Upper lobe of right lung (tissue), 1 donor: ENCODE measurements at regions not wholly inside any gene's neighbourhood (a gene's known extent, or its start where the extent isn't known, plus 50 kb on each side); places are given as distances from the start of the nearest gene placed in this dataset.

Source experiments
- ATAC-seq: fragments of 200-7000 bp; cut with Tn5 transposase; one replicate; pipeline ENCODE4 v1.9.1; 2020; ENCODE audit warnings: mild to moderate bottlenecking, moderate library complexity
- DNase-seq: peaks from one replicate; pipeline ENCODE4 v3.0.0-alpha.2; 2020
- H3K27ac ChIP-seq: fragments of 200-600 bp; one replicate; pipeline ENCODE4 v1.8.0; 2022
- H3K27me3 ChIP-seq: fragments of 200-600 bp; one replicate; pipeline ENCODE4 v1.8.0; 2022; ENCODE audit warnings: mild to moderate bottlenecking
- H3K36me3 ChIP-seq: fragments of 200-600 bp; one replicate; pipeline ENCODE4 v1.8.0; 2022
- H3K4me1 ChIP-seq: fragments of 200-600 bp; one replicate; pipeline ENCODE4 v1.8.0; 2022
- H3K4me3 ChIP-seq: fragments of 200-600 bp; one replicate; pipeline ENCODE4 v1.8.0; 2022; ENCODE audit warnings: mild to moderate bottlenecking
- H3K9me3 ChIP-seq: fragments of 200-600 bp; one replicate; pipeline ENCODE4 v1.8.0; 2022
- CTCF ChIP-seq: fragments of 200-600 bp; IDR thresholded peaks from one replicate; pipeline ENCODE4 v1.8.0; 2022; ENCODE audit warnings: antibody characterized with exemption
- intact Hi-C: fragments of 100-400 bp; cut with DNase I; formaldehyde crosslinking; loops from one replicate; pipeline ENCODE4 v1.11.0; 2022
- donor health status: DM: no; HTN: yes; CAD: no; lungs with severe emphysema.

GRCh38 chr2:152815634-152816257 lies 97.3 kb downstream of the ARL6IP6 start:
- Histone ChIP-seq H3K9me3 (no peaks in the 10 kb centered on the region), H3K4me1 (no peaks in the 10 kb centered on the region), H3K36me3 (no peaks in the 10 kb centered on the region), H3K27me3 (no peaks in the 10 kb centered on the region), H3K27ac (no peak overlapping the region), H3K4me3 (no peak overlapping the region)
- DNase-seq (no peak), ATAC-seq (no peak)
- intact Hi-C loops = no loop called here
- no peak for TF ChIP-seq CTCF

GRCh38 chr2:152814475-152815030 lies 96.1 kb downstream of the ARL6IP6 start:
- Histone ChIP-seq H3K9me3 (no peaks in the 10 kb centered on the region), H3K4me1 (no peaks in the 10 kb centered on the region), H3K27me3 (no peaks in the 10 kb centered on the region), H3K36me3 (no peaks in the 10 kb centered on the region), H3K27ac (no peak overlapping the region), H3K4me3 (no peak overlapping the region)
- ATAC-seq (no peak), DNase-seq (no peak)
- TF ChIP-seq CTCF = no peak
- intact Hi-C loops = no loop called here

- H3K27ac ChIP-seq = no peak overlapping the region
- no peaks in the 10 kb centered on the region for H3K36me3 ChIP-seq
- H3K4me1 ChIP-seq = no peaks in the 10 kb centered on the region
- no peaks in the 10 kb centered on the region for H3K9me3 ChIP-seq
- no peak overlapping the region for H3K4me3 ChIP-seq
- intact Hi-C loops = no loop called here
- peak; percentile 14 for ATAC-seq
- H3K27me3 ChIP-seq = no peaks in the 10 kb centered on the region
- no peak for TF ChIP-seq CTCF
- no peak for DNase-seq
Observed at GRCh38 chr2:152813351-152813750, 94.9 kb downstream of the ARL6IP6 start.
